GM19023 (cell line): ENCODE measurements at regions not wholly inside any gene's neighbourhood (a gene's known extent, or its start where the extent isn't known, plus 50 kb on each side); places are given as distances from the start of the nearest gene placed in this dataset.
"Not testable (repeated sequence)": the region's sequence is repeated elsewhere in the genome, so short reads cannot be mapped to it uniquely, and the experiment has no call there.

Experiments
- ATAC-seq: cut with Tn5 transposase; IDR thresholded peaks from one replicate; pipeline ENCODE4 v1.9.1; 2021; ENCODE audit warnings: mild to moderate bottlenecking, moderate library complexity; ENCODE audit not compliant: unreplicated experiment

GRCh38 chr3:144433006-144433405 is 461.4 kb downstream of the DIPK2A start:
- no peak for ATAC-seq

- ATAC-seq, result peak; percentile 81
Measured at GRCh38 chr3:144437989-144438388, 466.4 kb downstream of the DIPK2A start.

DNA sequence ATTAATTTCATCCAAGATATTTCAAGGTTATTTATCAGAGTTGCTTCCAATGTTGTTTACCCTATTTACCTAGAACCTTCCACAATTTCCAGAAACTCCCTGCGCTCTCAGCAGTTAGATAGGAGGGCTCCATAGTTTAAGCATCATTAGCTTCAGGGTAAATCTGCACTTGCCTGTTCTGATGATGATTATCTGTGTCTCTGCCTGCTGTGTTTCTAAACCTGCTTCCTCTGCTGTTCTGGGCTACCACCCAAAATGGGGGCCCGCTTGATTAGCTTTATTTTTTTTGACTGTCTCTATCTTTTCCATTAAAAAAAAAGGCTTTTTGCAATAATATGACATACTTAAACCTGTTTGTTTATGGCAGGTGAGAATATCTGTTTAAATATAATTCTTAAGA is 472.4 kb downstream of the DIPK2A start:
- ATAC-seq, result no peak

GRCh38 chr3:144444546-144444945 is 472.9 kb downstream of the DIPK2A start:
- no peak for ATAC-seq

DNA sequence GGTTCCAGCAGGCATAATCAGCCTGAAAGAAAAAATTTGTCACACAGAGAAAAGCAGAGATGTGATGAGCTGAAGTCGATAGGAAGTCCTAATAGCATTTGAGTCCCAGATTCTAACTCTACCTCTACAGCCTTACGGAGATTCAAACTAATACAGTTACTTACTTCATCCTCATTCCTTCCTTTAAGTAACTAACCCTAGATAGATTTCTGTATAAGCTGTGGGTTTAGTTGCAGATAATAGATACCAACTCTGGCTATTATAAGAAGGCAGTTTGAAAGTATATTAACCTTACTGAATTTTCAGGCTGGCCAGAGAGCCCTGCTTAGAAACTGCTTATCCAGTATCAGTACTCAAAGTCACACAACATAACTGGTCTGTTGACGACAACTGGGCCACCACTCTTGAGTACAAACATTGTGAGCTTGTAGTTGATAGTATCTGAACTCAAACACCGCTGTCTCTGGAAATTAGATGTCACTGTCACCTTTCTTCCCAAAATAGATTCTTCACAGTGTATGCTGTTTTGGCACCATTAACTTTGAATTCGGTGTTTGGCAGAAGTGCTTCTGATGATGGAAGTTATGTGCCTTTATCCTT is 484.3 kb downstream of the DIPK2A start:
- ATAC-seq, result no peak

- ATAC-seq, result no peak
Measured at GRCh38 chr3:144457758-144458157, 486.1 kb downstream of the DIPK2A start.

- no peak for ATAC-seq
Measured at GRCh38 chr3:144458283-144458682, 486.7 kb downstream of the DIPK2A start.

GRCh38 chr3:144462337-144462736 is 490.7 kb downstream of the DIPK2A start:
- no peak for ATAC-seq

GRCh38 chr3:144463911-144464310 is 492.3 kb downstream of the DIPK2A start:
- ATAC-seq, result no peak

DNA sequence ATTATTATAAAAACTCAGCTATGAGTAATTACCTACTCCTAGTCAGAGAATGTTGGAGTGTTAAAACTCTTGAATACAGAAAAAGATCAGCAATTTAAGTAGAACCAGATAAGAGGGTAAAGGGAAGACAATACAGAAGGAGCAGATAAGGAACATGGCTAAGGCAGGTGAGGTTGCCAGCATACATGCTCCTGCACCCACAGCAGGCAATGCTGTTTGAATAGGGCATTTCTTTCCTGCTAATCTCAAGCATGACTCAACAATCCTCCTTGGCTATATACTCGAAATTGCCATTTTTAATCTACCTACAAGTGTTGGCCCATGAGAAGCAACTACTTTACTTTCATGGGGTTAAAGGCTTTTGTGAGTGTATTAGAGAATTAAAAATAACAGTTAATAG is 494.5 kb downstream of the DIPK2A start:
- no peak for ATAC-seq

GRCh38 chr3:144466540-144466939 is 494.9 kb downstream of the DIPK2A start:
- ATAC-seq, result no peak

GRCh38 chr3:144470666-144471065 is 499.0 kb downstream of the DIPK2A start:
- no peak for ATAC-seq

DNA sequence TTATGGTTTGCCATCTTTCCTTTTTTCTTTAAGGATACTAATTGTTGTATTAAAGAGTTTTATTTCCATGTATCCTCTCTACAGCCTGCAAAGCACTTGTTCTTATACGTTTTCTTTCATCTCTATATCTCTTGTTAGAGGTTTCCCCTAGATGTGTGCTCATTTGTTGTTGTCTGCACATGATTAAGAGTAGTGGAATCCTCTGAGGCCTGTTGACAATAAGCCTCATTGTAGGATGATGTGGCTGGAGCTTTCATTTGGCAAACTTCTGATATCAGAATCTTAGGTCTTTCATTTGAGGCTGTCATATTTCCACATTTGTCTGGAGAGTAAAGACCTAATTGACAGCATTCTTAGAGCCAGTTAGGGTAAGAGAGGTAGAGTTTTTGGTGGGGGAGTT is 506.0 kb downstream of the DIPK2A start:
- no peak for ATAC-seq

GRCh38 chr3:144480416-144480919 is 508.8 kb downstream of the DIPK2A start:
- no peak for ATAC-seq

DNA sequence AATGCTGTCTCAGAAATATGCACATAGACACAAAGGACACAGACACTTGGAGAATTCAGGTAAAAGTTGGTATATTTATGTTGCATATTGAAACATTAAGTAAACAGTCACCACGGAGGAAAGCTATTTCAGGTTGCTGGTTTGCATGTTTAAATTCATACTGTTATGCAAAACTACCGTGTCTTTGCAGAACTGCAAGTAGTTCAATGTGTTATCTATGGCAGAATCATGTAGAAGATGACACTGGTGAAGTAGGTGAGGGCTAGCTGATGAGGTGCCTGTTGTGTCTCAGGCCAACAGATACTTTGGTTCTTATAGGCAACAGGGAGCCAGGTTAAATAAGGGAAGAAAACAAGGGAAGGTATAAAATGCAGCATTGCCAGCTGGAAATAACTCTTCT is 511.3 kb downstream of the DIPK2A start:
- no peak for ATAC-seq

- no peak for ATAC-seq
Measured at GRCh38 chr3:144487011-144487410, 515.4 kb downstream of the DIPK2A start.

DNA sequence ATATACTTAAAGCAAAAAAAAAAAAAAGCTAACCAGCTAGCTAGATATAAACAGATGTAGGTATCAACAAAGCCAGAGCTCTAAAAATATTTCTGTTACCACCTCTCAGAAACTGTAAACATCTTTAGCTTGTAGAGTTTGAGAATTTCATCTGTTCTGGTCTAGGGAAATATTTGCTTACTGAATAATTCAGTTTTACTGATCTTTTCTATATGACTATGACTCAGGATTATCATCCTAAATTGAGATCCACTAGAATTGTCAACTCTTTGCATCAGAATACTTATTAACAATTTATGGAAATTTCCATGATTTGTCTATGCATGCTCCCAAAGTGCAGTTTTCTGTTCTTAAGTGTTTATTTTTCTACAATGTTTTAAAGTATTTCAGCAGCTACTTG is 517.3 kb downstream of the DIPK2A start:
- ATAC-seq, result no peak

- ATAC-seq, result no peak
Measured at GRCh38 chr3:144491333-144491732, 519.7 kb downstream of the DIPK2A start.

GRCh38 chr3:144494651-144495050 is 523.0 kb downstream of the DIPK2A start:
- not testable (repeated sequence) for ATAC-seq

DNA sequence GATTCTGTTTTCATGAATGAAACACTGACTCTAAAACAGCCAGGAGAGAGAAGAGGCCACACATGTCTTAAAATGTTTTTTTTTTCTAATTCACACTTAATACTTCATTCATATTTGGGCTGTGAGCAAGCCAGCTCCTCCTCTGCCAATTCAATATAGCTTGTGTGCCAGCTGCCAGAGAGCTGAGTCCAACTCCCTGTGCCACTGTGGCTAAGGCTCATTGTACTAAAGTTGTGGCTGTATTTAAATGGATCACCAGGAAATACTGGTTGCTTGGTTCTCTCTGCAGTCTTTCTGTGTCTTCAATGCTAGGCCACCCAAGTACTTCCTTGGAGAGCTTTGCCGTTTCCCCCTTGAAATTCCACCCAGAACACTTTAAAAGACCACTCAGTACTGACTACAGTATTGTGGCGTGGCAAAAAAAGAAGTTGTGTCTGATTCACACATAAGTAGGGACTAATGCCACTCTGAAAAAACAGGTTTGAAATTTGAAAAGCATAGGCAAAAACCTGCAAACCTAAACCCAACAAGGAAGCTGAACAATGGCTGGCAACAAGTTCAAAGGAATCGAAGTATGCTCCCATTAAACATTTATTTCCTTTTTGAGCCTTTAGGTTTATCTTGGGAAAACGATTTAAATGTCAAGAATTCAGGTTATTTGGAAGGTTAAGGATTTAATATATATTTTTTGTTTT is 524.7 kb downstream of the DIPK2A start:
- ATAC-seq, result no peak

- ATAC-seq, result no peak
Measured at GRCh38 chr3:144497452-144497851, 525.8 kb downstream of the DIPK2A start.
